ENCODE measurements at regions not wholly inside any gene's neighbourhood (a gene's known extent, or its start where the extent isn't known, plus 50 kb on each side); places are given as distances from the start of the nearest gene placed in this dataset.
"Not testable (repeated sequence)": the region's sequence is repeated elsewhere in the genome, so short reads cannot be mapped to it uniquely, and the experiment has no call there.

DNA sequence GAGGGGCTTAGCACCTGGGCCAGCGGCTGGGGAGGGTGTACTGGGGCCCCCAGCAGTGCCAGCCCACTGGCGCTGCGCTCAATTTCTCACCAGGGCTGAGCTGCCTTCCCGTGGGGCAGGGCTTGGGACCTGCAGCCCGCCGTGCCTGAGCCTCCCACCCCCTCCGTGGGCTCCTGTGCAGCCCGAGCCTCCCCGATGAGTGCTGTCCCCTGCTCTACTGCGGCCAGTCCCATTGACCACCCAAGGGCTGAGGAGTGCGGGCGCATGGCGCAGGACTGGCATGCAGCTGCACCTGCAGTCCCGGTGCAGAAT is 65.5 kb upstream of the SLC25A43 start:
- not testable (repeated sequence) for TF ChIP-seq EZH2 (IDR thresholded peaks at IDR 0.05; ENCODE audit: insufficient read depth, poor library complexity, severe bottlenecking); EZH2phosphoT487 (IDR thresholded peaks at IDR 0.05; ENCODE audit: insufficient read depth, low read depth)
